Renal cortical epithelial cell (primary cell): ENCODE measurements at regions not wholly inside any gene's neighbourhood (a gene's known extent, or its start where the extent isn't known, plus 50 kb on each side); places are given as distances from the start of the nearest gene placed in this dataset.
A peak's percentile ranks its signal among the peaks of the same experiment; 100 is the strongest.

Experiments used
- DNase-seq: peaks from one replicate; pipeline ENCODE4 v3.0.0-alpha.2; 2011; ENCODE audit warnings: low read depth

DNA sequence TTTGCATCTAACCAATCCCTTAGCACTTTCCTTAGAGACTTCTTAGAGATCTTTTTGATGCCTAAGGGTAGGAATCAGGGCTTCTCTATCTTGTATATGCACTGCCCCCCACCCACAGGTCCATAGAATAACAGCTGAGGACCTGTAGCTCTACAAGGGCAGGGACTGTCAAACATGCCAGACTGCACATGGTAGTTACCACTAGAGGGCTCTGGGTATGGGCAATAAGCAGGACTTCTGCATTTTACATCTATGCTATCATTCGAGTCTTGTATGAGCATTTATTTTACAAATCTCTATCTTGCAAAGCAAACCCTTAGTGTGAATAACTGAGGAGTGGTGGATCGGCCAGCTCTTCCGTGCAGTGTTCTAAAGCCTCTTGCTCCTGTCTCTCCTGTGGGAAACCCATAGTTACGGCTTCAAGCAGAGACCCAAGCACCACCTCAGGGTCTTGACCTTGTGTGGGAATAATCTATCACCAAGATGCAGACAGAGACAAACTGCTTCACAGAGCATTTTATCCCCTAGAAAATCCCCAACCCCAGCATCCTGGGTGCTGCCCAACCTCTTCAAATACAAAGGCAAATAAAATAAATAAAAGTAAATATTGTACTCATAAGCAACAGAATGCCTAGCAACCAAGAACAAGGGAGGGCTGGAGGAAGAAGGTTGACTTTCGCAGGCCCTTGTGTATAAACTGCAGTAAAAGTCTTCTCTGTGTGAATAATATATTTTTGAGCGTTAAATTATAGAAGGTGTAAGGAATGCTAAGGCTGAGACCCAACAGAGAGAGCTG lies 219.3 kb downstream of the WDR11 start:
- DNase-seq: no peak

DNA sequence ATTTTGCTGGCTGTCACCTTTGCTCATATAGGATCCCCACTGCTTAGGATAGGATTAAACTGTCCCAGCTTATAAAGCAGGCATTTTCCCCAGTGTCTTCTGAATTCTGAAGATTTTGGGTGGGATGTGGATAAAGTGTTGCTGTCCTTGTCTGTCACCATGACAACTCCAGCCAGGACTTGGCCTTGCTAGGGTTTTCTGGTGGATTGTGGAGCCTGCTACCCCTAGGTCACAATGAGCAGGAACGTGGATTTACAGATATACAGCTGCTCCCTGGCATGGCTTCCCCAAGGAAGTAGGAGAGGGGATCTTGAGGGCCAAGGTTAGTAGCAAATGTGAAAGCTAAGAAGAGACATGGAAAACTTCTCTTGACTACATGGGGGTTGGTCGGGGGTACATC lies 220.7 kb downstream of the WDR11 start:
- DNase-seq: no peak

DNA sequence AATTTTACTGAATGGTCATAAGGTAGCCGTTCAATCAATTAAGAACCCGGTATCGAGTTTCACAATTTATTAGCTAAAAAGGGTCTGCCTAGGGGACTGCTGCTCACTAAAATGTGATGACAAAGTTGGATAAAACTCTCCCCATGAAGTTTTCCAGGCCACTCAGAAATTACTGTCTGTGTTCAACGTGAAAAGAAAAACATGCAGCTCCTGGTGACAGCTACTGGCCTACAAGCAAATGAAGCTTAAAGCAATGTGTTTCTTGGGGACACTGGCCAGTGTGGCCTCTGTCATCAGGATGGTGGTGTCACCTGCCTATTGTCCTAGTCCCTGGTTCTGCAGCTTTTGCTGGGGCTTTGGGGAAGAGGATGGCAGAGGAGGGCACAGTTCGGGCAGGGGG lies 222.6 kb downstream of the WDR11 start:
- DNase-seq: no peak

- DNase-seq: no peak
Observed at GRCh38 chr10:121076776-121077715, 225.9 kb downstream of the WDR11 start.

- peak; percentile 66 for DNase-seq
Observed at GRCh38 chr10:121078036-121078435, 226.9 kb downstream of the WDR11 start.

GRCh38 chr10:121078672-121079102 lies 227.5 kb downstream of the WDR11 start:
- DNase-seq: peak; percentile 81

DNA sequence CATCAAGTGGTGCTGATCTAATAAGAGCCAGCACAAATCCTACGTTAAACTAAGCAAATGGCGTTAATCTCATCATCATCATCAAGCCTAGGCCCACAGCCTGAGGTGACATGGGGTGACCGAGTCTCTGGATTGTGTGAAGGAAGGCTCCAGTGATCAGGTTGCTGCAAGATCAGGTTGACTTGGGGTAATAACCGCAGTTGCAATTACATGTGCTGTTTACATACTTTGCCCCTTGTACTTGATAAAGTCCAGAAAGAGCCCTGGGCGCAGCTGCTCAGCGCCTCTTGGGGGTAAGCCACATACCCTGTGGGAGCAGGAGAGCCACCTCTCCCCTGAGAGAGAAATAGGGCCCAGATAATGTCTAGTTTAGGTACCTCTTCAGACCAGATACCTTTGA lies 228.1 kb downstream of the WDR11 start:
- no peak for DNase-seq

DNA sequence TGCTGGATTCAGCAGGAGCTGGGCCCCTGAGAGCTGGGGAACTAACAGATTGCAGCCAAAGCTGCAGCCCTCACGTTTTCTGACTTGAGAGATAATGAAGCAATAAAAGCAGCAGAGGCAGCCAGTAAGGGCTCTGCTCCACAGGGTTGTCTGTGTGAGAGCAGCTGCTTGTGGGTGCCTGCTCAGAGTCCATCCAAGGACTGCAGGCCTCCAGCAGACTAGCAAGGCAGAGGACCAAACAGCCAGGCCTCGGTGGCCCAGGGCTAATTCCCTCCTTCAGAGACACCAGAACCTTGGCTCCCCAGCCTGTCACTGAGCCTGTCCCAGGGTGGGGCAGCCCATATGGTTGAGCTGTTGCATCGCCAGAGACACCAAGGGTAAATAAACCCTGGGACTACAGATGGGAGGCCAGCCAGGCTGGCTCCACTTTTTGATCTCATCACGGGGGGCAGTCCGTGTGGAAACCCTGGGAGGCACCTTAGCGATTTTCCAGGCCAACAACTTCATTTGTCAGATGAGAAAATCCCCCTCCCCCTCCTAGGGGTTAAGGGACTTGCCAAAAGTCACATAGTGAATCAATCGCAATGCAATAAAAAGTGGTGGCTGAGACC lies 229.2 kb downstream of the WDR11 start:
- no peak for DNase-seq

- DNase-seq: no peak
Observed at GRCh38 chr10:121081306-121081705, 230.1 kb downstream of the WDR11 start.

DNA sequence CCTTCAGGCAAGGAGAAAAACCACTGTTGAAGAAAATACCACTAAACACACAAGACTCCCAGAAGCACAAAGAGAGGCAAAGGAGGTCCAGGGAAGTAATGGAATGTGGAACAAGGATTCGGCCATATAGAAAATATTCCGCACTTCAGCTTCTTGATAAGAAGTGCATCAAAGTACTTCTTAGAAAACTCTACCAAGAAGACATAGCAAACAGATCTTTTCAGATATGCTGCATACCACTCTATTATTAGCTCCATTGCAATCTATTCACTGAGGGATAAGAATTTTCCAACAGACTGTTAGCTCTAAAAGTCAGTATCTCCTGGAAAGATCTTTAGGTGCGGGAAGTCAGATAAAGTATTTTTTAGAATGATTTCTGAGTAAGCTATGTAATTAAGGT lies 231.8 kb downstream of the WDR11 start:
- DNase-seq: no peak

GRCh38 chr10:121084016-121084674 lies 233.0 kb downstream of the WDR11 start:
- DNase-seq: no peak

DNA sequence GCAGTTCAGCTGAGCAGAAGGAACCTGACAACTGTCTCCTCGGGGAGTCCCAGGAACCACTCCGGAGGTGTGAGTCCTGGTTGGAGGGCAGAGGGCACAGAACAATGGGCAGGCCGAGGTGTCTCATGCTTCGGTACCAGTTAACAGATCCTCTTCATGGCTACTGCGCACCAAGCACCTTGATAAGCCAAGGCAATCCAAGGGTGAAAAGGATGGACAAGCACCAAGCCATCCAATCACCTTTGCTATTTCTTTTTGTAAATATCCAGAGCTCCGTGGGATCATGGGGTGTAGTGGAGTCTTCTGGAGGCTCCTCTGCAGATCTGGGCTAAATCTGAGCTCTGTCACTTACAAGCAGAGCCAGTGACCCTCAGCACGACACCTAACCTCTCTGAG lies 233.5 kb downstream of the WDR11 start:
- no peak for DNase-seq

DNA sequence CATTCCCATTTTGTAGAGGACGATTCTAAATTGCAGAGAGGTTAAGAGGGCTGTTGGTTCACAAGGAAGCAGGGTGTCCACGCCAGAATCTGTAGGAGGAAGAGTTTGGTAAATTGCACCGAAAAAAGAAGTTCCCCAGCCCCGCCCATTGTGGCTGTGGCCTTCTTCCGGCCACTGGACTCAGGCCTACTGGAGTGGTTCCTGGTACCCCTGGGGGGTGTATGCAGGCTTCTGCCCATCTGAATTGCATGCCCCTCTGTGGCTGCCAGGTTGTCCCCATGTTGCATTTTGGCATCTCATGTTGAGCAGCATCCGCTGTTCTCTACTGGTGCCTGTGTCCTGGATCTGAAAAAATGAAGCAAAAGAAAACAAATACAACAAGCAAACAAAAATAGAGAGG lies 234.2 kb downstream of the WDR11 start:
- DNase-seq: no peak

DNA sequence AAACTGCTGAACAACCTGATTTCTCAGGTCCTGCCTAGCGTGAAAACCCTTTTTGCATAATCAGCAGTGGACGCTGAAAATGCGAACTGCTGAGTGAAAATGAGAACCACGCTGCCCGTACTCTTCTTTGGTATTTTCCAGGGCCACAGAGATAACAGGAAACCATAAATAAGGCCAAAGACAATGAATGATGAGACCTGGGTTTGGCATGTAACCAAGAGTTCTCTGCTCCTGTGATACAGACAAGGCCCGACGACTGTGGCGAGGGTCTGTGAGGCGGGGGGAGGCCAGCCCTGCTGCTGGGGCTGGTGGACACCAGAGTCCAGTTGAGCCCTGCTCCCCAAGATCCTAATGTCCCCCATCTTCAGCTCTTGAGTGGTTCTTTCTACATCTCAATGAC lies 236.0 kb downstream of the WDR11 start:
- DNase-seq: no peak

DNA sequence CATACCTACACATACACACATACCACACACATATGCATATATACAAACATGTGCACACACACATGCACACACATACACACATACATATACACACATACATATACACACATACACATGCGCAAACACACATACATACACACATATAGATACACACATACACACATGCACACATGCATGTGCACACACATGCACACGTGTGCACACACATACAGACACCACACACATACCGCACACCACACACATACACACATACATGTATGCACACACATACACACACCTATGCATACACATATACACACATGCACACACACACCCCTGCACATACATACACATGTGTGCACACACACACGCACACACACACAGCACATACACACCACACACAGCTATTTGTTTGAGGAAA lies 236.5 kb downstream of the WDR11 start:
- DNase-seq: no peak

GRCh38 chr10:121088524-121088923 lies 237.4 kb downstream of the WDR11 start:
- peak; percentile 56 for DNase-seq

- no peak for DNase-seq
Observed at GRCh38 chr10:121089434-121089833, 238.3 kb downstream of the WDR11 start.

- peak; percentile 93 for DNase-seq
Observed at GRCh38 chr10:121091961-121092719, 241.0 kb downstream of the WDR11 start.

DNA sequence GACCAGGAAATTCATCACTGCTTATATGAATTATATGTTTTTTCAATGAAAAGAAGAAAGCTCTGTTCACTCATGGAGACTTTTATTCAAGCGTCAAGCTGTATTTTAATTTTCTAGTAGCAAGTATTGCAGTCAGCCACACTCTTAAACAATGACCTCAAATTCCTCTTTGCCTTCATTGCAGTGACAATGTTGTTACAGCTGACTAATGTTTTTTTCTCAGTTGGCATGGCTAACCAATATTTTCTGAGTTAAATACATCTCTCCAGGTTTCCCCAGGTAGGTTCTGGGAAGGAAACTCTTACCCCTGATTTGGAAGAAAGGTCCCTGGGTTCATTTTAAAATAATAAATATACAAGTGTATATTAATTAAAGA lies 241.5 kb downstream of the WDR11 start:
- DNase-seq: peak; percentile 81

DNA sequence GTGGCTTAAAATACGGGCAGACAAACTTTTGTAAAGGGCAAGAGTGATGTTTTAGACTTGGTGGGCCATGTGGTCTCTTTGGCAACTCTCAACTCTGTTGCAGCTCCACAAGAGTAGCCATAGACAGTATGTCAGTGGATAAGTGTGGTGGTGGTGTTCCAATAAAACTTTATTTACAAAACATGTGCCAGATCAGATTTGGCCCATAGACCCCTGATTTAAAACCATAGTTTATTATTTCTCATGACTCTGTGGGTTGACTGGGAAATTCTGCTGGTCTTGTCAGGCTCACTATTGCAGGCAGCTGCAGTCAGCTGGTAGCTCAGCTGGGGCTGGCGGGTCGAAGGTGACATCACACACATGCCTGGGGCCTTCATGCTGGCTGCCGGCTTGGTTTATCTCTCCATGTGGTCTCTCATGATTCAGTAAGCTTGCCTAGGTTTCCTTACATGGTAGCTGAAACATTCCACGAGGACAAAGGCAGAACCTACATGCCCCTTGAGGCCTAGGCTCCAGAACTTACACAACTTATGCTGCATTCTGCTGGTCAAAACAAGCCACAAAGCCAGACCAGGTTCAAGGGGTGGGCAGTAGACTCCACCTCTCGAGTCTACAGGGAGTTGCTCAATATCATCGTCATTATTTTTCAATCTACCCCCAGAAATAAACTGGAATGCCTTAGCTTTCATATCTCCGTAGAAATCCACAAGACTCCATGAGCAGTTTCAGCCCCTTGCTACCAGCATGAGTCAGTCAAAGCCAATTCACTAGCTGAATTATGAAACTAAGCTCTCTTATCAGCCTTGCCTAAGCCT lies 245.7 kb downstream of the WDR11 start:
- peak; percentile 89 for DNase-seq
